Breast epithelium (tissue), 4 donors: ENCODE measurements at regions not wholly inside any gene's neighbourhood (a gene's known extent, or its start where the extent isn't known, plus 50 kb on each side); places are given as distances from the start of the nearest gene placed in this dataset.

ENCODE experiments used
- DNase-seq, 2 donors: peaks; one replicate each; pipeline ENCODE4 v3.0.0-alpha.2; 2019; ENCODE audit warnings: low spot score in 2 of 2
- H3K27ac ChIP-seq, 2 donors: fragments of 200-600 bp; sonication (generic) in 1 of 2; one replicate each; pipeline ENCODE4 v1.5.1; 2016 to 2019; ENCODE audit warnings: mild to moderate bottlenecking in 1 of 2
- H3K27me3 ChIP-seq, 2 donors: fragments of 200-600 bp; sonication (generic) in 1 of 2; one replicate each; pipeline versions ENCODE4 v1.5.1 to v1.6.0; 2017 to 2019; ENCODE audit warnings: control low read depth in 1 of 2, mild to moderate bottlenecking in 1 of 2
- H3K36me3 ChIP-seq: fragments of 200-600 bp; one replicate; pipeline ENCODE4 v1.5.1; 2019
- H3K4me1 ChIP-seq, 2 donors: fragments of 200-600 bp; sonication (generic); one replicate each; pipeline ENCODE4 v1.5.1; 2016 to 2019; ENCODE audit warnings: control low read depth in 1 of 2
- H3K4me3 ChIP-seq, 3 donors: fragments of 200-600 bp; sonication (generic); 1 replicate in 2 of 3; 2 replicates in 1 of 3; pipeline ENCODE4 v1.5.1; 2016 to 2019; ENCODE audit warnings: mild to moderate bottlenecking in 3 of 3, moderate library complexity in 2 of 3
- H3K9me3 ChIP-seq, 2 donors: fragments of 200-600 bp; sonication (generic) in 1 of 2; one replicate each; pipeline ENCODE4 v1.5.1; 2016 to 2019; ENCODE audit warnings: control low read depth in 1 of 2
- POLR2A ChIP-seq: fragments of 450-650 bp; IDR thresholded peaks from one replicate; pipeline ENCODE4 v1.6.1; 2016; ENCODE audit warnings: antibody characterized with exemption, mild to moderate bottlenecking, moderate library complexity
- POLR2AphosphoS5 ChIP-seq, 3 donors: sonication (generic); formaldehyde crosslinking; IDR thresholded peaks; one replicate each; pipeline ENCODE4 v1.6.1; 2017; ENCODE audit warnings: antibody characterized with exemption in 3 of 3
- intact Hi-C: fragments of 100-400 bp; cut with DNase I; formaldehyde crosslinking; loops from one replicate; pipeline ENCODE4 v1.15.1; 2023; ENCODE audit warnings: low total_unique reads
- TF ChIP-seq, protein P1 (sequence below), 3 donors: fragments of 450-650 bp; IDR thresholded peaks; one replicate each; pipeline ENCODE4 v1.5.1; 2016 to 2017; ENCODE audit warnings: antibody characterized with exemption in 3 of 3, mild to moderate bottlenecking in 3 of 3, moderate library complexity in 3 of 3

DNA sequence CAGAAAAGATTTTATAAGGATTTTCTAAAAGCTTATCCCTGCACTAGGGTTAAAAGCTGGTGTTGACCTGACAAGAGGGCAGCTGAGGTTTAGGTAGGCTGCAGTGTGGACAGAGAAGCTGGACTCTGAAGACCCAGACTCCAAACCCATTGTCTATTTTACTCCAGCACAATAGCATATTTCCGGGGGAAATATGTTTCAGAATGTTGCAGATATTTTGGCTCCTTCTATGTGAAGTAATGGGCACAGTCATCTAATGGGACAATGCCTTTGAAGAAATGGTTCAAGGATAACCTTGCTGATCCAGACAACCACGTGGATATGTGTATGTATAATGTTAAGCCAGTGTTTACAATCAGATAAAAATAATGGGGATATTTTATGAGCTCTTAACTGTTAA, 173.8 kb upstream of the TSC22D1 start:
- Histone ChIP-seq H3K4me3 (no peak overlapping the region), H3K36me3 (no peaks in the 10 kb centered on the region), H3K27me3 (no peaks in the 10 kb centered on the region), H3K27ac (no peak overlapping the region), H3K4me1 (no peaks in the 10 kb centered on the region), H3K9me3 (no peaks in the 10 kb centered on the region)
- TF ChIP-seq POLR2A (no peak), POLR2AphosphoS5 (IDR thresholded peaks at IDR 0.05) (no peak)
- TF ChIP-seq, protein P1, sequence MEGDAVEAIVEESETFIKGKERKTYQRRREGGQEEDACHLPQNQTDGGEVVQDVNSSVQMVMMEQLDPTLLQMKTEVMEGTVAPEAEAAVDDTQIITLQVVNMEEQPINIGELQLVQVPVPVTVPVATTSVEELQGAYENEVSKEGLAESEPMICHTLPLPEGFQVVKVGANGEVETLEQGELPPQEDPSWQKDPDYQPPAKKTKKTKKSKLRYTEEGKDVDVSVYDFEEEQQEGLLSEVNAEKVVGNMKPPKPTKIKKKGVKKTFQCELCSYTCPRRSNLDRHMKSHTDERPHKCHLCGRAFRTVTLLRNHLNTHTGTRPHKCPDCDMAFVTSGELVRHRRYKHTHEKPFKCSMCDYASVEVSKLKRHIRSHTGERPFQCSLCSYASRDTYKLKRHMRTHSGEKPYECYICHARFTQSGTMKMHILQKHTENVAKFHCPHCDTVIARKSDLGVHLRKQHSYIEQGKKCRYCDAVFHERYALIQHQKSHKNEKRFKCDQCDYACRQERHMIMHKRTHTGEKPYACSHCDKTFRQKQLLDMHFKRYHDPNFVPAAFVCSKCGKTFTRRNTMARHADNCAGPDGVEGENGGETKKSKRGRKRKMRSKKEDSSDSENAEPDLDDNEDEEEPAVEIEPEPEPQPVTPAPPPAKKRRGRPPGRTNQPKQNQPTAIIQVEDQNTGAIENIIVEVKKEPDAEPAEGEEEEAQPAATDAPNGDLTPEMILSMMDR (IDR thresholded peaks at IDR 0.05) = no peak
- no peak for DNase-seq
- intact Hi-C loops = no loop called here

DNA sequence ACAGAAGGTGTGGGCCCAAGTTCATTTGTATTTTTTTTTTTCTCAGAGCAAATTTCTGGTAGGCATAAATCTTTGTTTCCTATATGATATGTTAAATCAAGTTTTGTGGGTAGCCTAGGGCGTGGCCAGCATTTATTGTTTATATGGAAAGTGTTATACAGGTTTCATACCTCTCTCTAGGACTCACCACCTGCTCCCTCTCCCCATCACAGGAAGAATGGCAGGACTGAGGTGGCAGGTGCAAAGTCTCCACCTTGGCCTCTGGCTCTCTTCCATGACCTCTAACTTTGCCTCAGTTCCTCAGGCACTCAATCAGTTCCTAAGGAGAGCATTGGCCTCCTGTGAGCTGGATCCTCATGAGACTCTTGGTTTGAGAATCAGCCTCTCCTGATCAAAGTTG, 172.3 kb upstream of the TSC22D1 start:
- H3K9me3 ChIP-seq = no peaks in the 10 kb centered on the region
- H3K36me3 ChIP-seq = no peaks in the 10 kb centered on the region
- no peaks in the 10 kb centered on the region for H3K27me3 ChIP-seq
- H3K4me3 ChIP-seq = no peak overlapping the region
- intact Hi-C loops = no loop called here
- DNase-seq = no peak
- H3K4me1 ChIP-seq = no peaks in the 10 kb centered on the region
- TF ChIP-seq, protein P1 (IDR thresholded peaks at IDR 0.05) = no peak
- H3K27ac ChIP-seq = no peak overlapping the region

DNA sequence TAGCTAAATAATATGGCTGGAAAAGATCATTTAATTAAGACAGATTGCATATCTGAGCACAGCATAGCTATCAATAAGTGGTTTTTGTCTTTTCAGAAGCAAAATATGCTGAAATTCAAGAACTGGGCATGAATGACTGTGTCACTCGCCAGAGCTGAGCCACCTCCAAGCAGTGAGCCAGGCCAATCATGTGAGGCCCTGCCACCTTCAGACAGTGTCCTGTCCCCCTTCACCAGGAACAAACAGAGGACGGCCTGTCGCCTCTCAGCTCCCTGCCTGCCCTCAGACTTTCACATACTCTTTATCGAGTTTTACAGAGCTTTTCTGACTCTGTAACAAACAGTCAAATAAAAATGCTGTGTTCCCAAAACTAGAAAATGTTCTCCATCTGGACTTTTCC, 171.0 kb upstream of the TSC22D1 start:
- H3K27ac ChIP-seq = no peak overlapping the region
- no peaks in the 10 kb centered on the region for H3K36me3 ChIP-seq

DNA sequence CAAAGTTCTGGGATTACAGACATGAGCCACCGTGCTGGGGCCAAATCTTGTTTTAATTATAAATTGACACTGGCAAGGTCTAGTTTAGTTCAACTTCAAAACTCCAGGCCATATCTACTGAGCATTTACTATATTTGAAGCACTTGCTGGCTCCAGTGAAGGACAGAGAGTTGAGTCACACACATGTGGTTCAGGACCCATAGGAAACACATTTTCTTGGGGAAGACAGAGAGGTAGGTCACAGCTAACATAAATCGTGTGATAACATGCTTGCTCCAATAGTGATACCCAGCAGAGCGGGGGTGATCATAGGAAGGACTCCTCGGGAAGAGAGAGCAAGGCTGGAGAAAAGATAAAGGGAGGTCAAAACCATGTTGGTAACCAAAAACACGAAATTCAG, 170.6 kb upstream of the TSC22D1 start:
- intact Hi-C loops = no loop called here
- Histone ChIP-seq H3K36me3 (no peaks in the 10 kb centered on the region), H3K27ac (no peak overlapping the region), H3K9me3 (no peaks in the 10 kb centered on the region), H3K4me1 (no peaks in the 10 kb centered on the region), H3K27me3 (no peaks in the 10 kb centered on the region), H3K4me3 (no peak overlapping the region)
- DNase-seq = no peak
- TF ChIP-seq, protein P1 (IDR thresholded peaks at IDR 0.05) = no peak
- TF ChIP-seq POLR2A = no peak
- TF ChIP-seq POLR2AphosphoS5 (IDR thresholded peaks at IDR 0.05) = no peak

More for the DNA sequence above, 171.0 kb upstream of the TSC22D1 start:
- intact Hi-C loops = no loop called here
- Histone ChIP-seq H3K27me3 (no peaks in the 10 kb centered on the region), H3K4me3 (no peak overlapping the region), H3K4me1 (no peaks in the 10 kb centered on the region), H3K9me3 (no peaks in the 10 kb centered on the region)
- DNase-seq = no peak
- no peak for TF ChIP-seq POLR2A
- TF ChIP-seq, protein P1 (IDR thresholded peaks at IDR 0.05) = no peak
- TF ChIP-seq POLR2AphosphoS5 (IDR thresholded peaks at IDR 0.05) = no peak

DNA sequence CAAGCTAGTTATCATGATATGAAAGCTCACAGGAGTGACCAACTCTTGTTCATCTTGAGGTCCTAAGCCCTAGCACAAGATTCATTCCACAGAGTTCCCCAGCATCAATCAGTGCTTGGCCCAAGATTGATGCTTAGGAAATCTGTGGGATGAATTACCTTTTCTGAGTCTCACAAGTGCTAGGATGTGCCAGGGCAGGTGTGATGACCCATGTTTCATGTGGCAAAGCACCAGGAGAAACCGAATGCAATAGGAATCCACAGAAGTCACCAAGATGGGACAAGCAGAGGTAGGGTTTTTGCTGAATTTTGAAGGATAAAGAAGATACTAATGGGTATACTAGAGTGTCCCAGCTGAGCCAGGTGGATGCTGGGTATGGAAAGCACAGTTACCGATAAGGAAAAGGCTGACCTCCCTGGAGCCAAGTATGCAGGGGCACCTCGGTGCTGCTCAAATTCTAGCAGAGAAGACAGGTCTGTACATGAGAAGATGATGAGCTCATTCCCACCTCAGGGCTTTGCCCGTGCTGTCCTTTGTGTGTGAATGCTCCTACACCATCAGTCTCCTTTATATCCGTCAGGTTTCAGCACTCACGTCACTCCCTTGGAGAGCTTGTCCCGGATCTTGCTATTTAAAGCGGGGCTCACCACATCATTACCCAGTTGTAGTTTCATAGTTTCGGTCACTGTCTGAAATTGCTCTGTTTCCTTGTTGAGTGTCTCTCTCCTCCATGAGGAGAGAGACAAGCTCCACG, 168.9 kb upstream of the TSC22D1 start:
- Histone ChIP-seq H3K9me3 (no peaks in the 10 kb centered on the region), H3K27ac (no peak overlapping the region), H3K4me3 (no peak overlapping the region), H3K4me1 (no peaks in the 10 kb centered on the region), H3K27me3 (no peaks in the 10 kb centered on the region), H3K36me3 (no peaks in the 10 kb centered on the region)
- TF ChIP-seq POLR2A = no peak
- TF ChIP-seq POLR2AphosphoS5 (IDR thresholded peaks at IDR 0.05) = no peak
- TF ChIP-seq, protein P1 (IDR thresholded peaks at IDR 0.05) = no peak
- intact Hi-C loops = no loop called here
- no peak for DNase-seq
